ENCODE measurements at regions not wholly inside any gene's neighbourhood (a gene's known extent, or its start where the extent isn't known, plus 50 kb on each side); places are given as distances from the start of the nearest gene placed in this dataset.

- H3K4me3 ChIP-seq (ENCODE audit: low read depth, low read length), result no peak overlapping the region
- ChIA-PET CTCF (no interaction called here), POLR2A (interaction anchor here (0.7 kb wide), 1 partner anchor 124 kb away, joined by 3 read pairs; no protein-coding TSS in a partner anchor)
- no peak for TF ChIP-seq CTCF (IDR thresholded peaks at IDR 0.05; ENCODE audit: insufficient read depth, low read length, missing control alignments)
- DNase-seq (ENCODE audit: low read depth, low spot score), result no peak
Measured at GRCh38 chr5:3883040-3883439, 287.4 kb downstream of the IRX1 start.

- DNase-seq (ENCODE audit: low read depth, low spot score), result no peak
- POLR2A ChIA-PET, result no interaction called here
- TF ChIP-seq CTCF (IDR thresholded peaks at IDR 0.05; ENCODE audit: insufficient read depth, low read length, missing control alignments), result no peak
- H3K4me3 ChIP-seq (ENCODE audit: low read depth, low read length), result no peak overlapping the region
- CTCF ChIA-PET, result no interaction called here
Measured at GRCh38 chr5:3886524-3887451, 291.2 kb downstream of the IRX1 start.

GRCh38 chr5:3888310-3888709 lies 292.7 kb downstream of the IRX1 start:
- TF ChIP-seq CTCF (IDR thresholded peaks at IDR 0.05; ENCODE audit: insufficient read depth, low read length, missing control alignments), result no peak
- DNase-seq (ENCODE audit: low read depth, low spot score), result no peak
- CTCF ChIA-PET, result no interaction called here
- POLR2A ChIA-PET, result no interaction called here
- no peak overlapping the region for H3K4me3 ChIP-seq (ENCODE audit: low read depth, low read length)

GRCh38 chr5:3889412-3890142 lies 293.9 kb downstream of the IRX1 start:
- POLR2A ChIA-PET, result no interaction called here
- H3K4me3 ChIP-seq (ENCODE audit: low read depth, low read length), result no peak overlapping the region
- CTCF ChIA-PET, result no interaction called here
- TF ChIP-seq CTCF (IDR thresholded peaks at IDR 0.05; ENCODE audit: insufficient read depth, low read length, missing control alignments), result no peak
- no peak for DNase-seq (ENCODE audit: low read depth, low spot score)

GRCh38 chr5:3891113-3891512 lies 295.5 kb downstream of the IRX1 start:
- ChIA-PET CTCF (no interaction called here), POLR2A (no interaction called here)
- H3K4me3 ChIP-seq (ENCODE audit: low read depth, low read length), result no peak overlapping the region
- no peak for DNase-seq (ENCODE audit: low read depth, low spot score)
- TF ChIP-seq CTCF (IDR thresholded peaks at IDR 0.05; ENCODE audit: insufficient read depth, low read length, missing control alignments), result no peak

- no peak for DNase-seq (ENCODE audit: low read depth, low spot score)
- POLR2A ChIA-PET, result no interaction called here
- CTCF ChIA-PET, result no interaction called here
- H3K4me3 ChIP-seq (ENCODE audit: low read depth, low read length), result no peak overlapping the region
- no peak for TF ChIP-seq CTCF (IDR thresholded peaks at IDR 0.05; ENCODE audit: insufficient read depth, low read length, missing control alignments)
Measured at GRCh38 chr5:3893527-3893926, 297.9 kb downstream of the IRX1 start.
